Right lobe of liver (tissue), 6 donors: ENCODE measurements at regions not wholly inside any gene's neighbourhood (a gene's known extent, or its start where the extent isn't known, plus 50 kb on each side); places are given as distances from the start of the nearest gene placed in this dataset.
A peak's percentile ranks its signal among the peaks of the same experiment; 100 is the strongest.

ENCODE experiments used
- ATAC-seq, 4 donors: fragments of 200-7000 bp; cut with Tn5 transposase; one replicate each; pipeline ENCODE4 v1.9.1; 2020; ENCODE audit warnings: mild to moderate bottlenecking in 4 of 4, moderate library complexity in 4 of 4
- DNase-seq, 3 donors: peaks; one replicate each; pipeline ENCODE4 v3.0.0-alpha.2; 2020
- H3K27ac ChIP-seq, 3 donors: fragments of 200-600 bp; one replicate each; pipeline ENCODE4 v1.8.0; 2022
- H3K27me3 ChIP-seq, 2 donors: fragments of 200-600 bp; one replicate each; pipeline ENCODE4 v1.8.0; 2022
- H3K36me3 ChIP-seq, 4 donors: fragments of 200-600 bp; sonication (generic) in 1 of 4; one replicate each; pipeline versions ENCODE4 v1.5.1 to v1.8.0; 2017 to 2022; ENCODE audit warnings: control low read depth in 1 of 4
- H3K4me1 ChIP-seq, 4 donors: fragments of 200-600 bp; sonication (generic) in 1 of 4; one replicate each; pipeline versions ENCODE4 v1.5.1 to v1.8.0; 2017 to 2022; ENCODE audit warnings: control low read depth in 1 of 4
- H3K4me3 ChIP-seq, 3 donors: fragments of 200-600 bp; one replicate each; pipeline ENCODE4 v1.8.0; 2022
- H3K9me3 ChIP-seq, 4 donors: fragments of 200-600 bp; sonication (generic) in 1 of 4; one replicate each; pipeline versions ENCODE4 v1.5.1 to v1.8.0; 2017 to 2022; ENCODE audit warnings: control low read depth in 1 of 4
- CTCF ChIP-seq, 4 donors: fragments of 200-600 bp in 3 of 4; fragments of 450-650 bp in 1 of 4; IDR thresholded peaks; one replicate each; pipeline versions ENCODE4 v1.5.1 to v1.8.0; 2016 to 2022; ENCODE audit warnings: antibody characterized with exemption in 4 of 4, mild to moderate bottlenecking in 2 of 4
- POLR2A ChIP-seq: fragments of 450-650 bp; IDR thresholded peaks from one replicate; pipeline ENCODE4 v1.6.1; 2017; ENCODE audit warnings: antibody characterized with exemption, mild to moderate bottlenecking
- WGBS: methylation state at CpG from one replicate; pipeline ENCODE4 v1.1.6; 2018; ENCODE audit warnings: low coverage, low lambda C conversion rate; ENCODE audit not compliant: insufficient coverage; ENCODE audit errors: missing lambda C conversion rate; 5-methylcytosine and 5-hydroxymethylcytosine counted together
- intact Hi-C, 2 donors: fragments of 100-400 bp; cut with DNase I; formaldehyde crosslinking; loops; one replicate each; pipeline versions ENCODE4 v1.11.2 to v1.14.1; 2022
- donor health status: DM: no; HTN: yes; CAD: no.
- donor health status: DM: no; HTN: no; CAD: no.
- donor health status: DM: no; HTN: no; CAD: no.
- donor health status: DM: no; HTN: yes; CAD: no.
- donor health status: DM: no; HTN: yes; CAD: no.

GRCh38 chr1:29496701-29497100, 260.4 kb downstream of the PTPRU start:
- no peak for ATAC-seq
- TF ChIP-seq CTCF (IDR thresholded peaks at IDR 0.05) (no peak), POLR2A (no peak)
- Histone ChIP-seq H3K27ac (no peak overlapping the region), H3K27me3 (no peaks in the 10 kb centered on the region), H3K4me3 (no peak overlapping the region), H3K4me1 (no peaks in the 10 kb centered on the region), H3K36me3 (no peaks in the 10 kb centered on the region), H3K9me3 (no peaks in the 10 kb centered on the region)
- intact Hi-C loops: no loop called here
- no CpG with 5 or more reads among the region's 8 CpGs for WGBS
- DNase-seq: no peak

GRCh38 chr1:29490204-29490934, 254.0 kb downstream of the PTPRU start:
- H3K27me3 ChIP-seq: no peaks in the 10 kb centered on the region
- H3K36me3 ChIP-seq: no peaks in the 10 kb centered on the region
- H3K4me3 ChIP-seq: no peak overlapping the region
- TF ChIP-seq POLR2A (no peak), CTCF (IDR thresholded peaks at IDR 0.05) (no peak)
- no peaks in the 10 kb centered on the region for H3K9me3 ChIP-seq
- no peak overlapping the region for H3K27ac ChIP-seq
- intact Hi-C loops: no loop called here
- ATAC-seq (peak in 1 of 4 donors; percentile 25), DNase-seq (no peak)
- H3K4me1 ChIP-seq: no peaks in the 10 kb centered on the region
- 31% methylated on average over 10 of the region's 11 CpGs for WGBS

- Histone ChIP-seq H3K36me3 (no peaks in the 10 kb centered on the region), H3K27me3 (no peaks in the 10 kb centered on the region), H3K9me3 (no peaks in the 10 kb centered on the region), H3K27ac (no peak overlapping the region), H3K4me1 (no peaks in the 10 kb centered on the region), H3K4me3 (no peak overlapping the region)
- ATAC-seq: no peak
- intact Hi-C loops: no loop called here
- DNase-seq: no peak
- no peak for TF ChIP-seq POLR2A
- TF ChIP-seq CTCF (IDR thresholded peaks at IDR 0.05): no peak
- 76% methylated on average over 5 of the region's 5 CpGs for WGBS
These were observed 253.1 kb downstream of the PTPRU start for GRCh38 chr1:29489471-29489870.

- H3K4me3 ChIP-seq: no peak overlapping the region
- no peaks in the 10 kb centered on the region for H3K27me3 ChIP-seq
- no peak for TF ChIP-seq POLR2A
- no peak for TF ChIP-seq CTCF (IDR thresholded peaks at IDR 0.05)
- no peaks in the 10 kb centered on the region for H3K9me3 ChIP-seq
- no peaks in the 10 kb centered on the region for H3K36me3 ChIP-seq
- H3K4me1 ChIP-seq: no peaks in the 10 kb centered on the region
- no peak for DNase-seq
- intact Hi-C loops: no loop called here
- no peak for ATAC-seq
- no peak overlapping the region for H3K27ac ChIP-seq
- WGBS: 64% methylated on average over 4 of the region's 11 CpGs
These were observed 252.5 kb downstream of the PTPRU start for GRCh38 chr1:29488794-29489311.
